ENCODE measurements at regions not wholly inside any gene's neighbourhood (a gene's known extent, or its start where the extent isn't known, plus 50 kb on each side); places are given as distances from the start of the nearest gene placed in this dataset.

GRCh38 chr6:94511502-94512088, 1065.7 kb upstream of the MANEA start:
- TF ChIP-seq JUND (IDR thresholded peaks at IDR 0.05) (no peak), NR2F2 (IDR thresholded peaks at IDR 0.05) (no peak), SP1 (IDR thresholded peaks at IDR 0.05) (no peak), RXRA (IDR thresholded peaks at IDR 0.05) (no peak)
- Histone ChIP-seq H3K36me3 (ENCODE audit: control insufficient read depth in 4 of 4, insufficient read depth in 3 of 4, low read depth in 1 of 4, low read length in 3 of 4) (no peaks in the 10 kb centered on the region), H3K9me3 (ENCODE audit: control insufficient read depth in 4 of 4, low read length in 3 of 4) (no peaks in the 10 kb centered on the region), H3K27me3 (ENCODE audit: control insufficient read depth in 4 of 4, insufficient read depth in 4 of 4, low read length in 3 of 4) (no peaks in the 10 kb centered on the region), H3K4me1 (ENCODE audit: control insufficient read depth in 4 of 4, insufficient read depth in 4 of 4, low read length in 3 of 4) (no peaks in the 10 kb centered on the region), H3K27ac (ENCODE audit: low read depth in 1 of 2, low read length in 2 of 2) (no peak overlapping the region), H3K9ac (ENCODE audit: low read depth in 1 of 2, low read length in 2 of 2) (no peak overlapping the region), H3K4me3 (ENCODE audit: low read depth in 1 of 3, low read length in 3 of 3) (no peak overlapping the region)
- WGBS: 83% methylated on average over 17 of the region's 17 CpGs
- DNase-seq (ENCODE audit: low spot score): no peak

GRCh38 chr6:94510877-94511276, 1066.5 kb upstream of the MANEA start:
- Histone ChIP-seq H3K4me1 (ENCODE audit: control insufficient read depth in 4 of 4, insufficient read depth in 4 of 4, low read length in 3 of 4) (no peaks in the 10 kb centered on the region), H3K36me3 (ENCODE audit: control insufficient read depth in 4 of 4, insufficient read depth in 3 of 4, low read depth in 1 of 4, low read length in 3 of 4) (no peaks in the 10 kb centered on the region), H3K4me3 (ENCODE audit: low read depth in 1 of 3, low read length in 3 of 3) (no peak overlapping the region), H3K27me3 (ENCODE audit: control insufficient read depth in 4 of 4, insufficient read depth in 4 of 4, low read length in 3 of 4) (no peaks in the 10 kb centered on the region), H3K27ac (ENCODE audit: low read depth in 1 of 2, low read length in 2 of 2) (no peak overlapping the region), H3K9ac (ENCODE audit: low read depth in 1 of 2, low read length in 2 of 2) (no peak overlapping the region), H3K9me3 (ENCODE audit: control insufficient read depth in 4 of 4, low read length in 3 of 4) (no peaks in the 10 kb centered on the region)
- 76% methylated on average over 18 of the region's 18 CpGs for WGBS
- DNase-seq (ENCODE audit: low spot score): no peak
- TF ChIP-seq FOXA1 (IDR thresholded peaks at IDR 0.05): no peak
- TF ChIP-seq YY1 (IDR thresholded peaks at IDR 0.05): no peak
- no peak for TF ChIP-seq ZBTB33 (IDR thresholded peaks at IDR 0.05)
- TF ChIP-seq EGR1 (IDR thresholded peaks at IDR 0.05; ENCODE audit: low read depth in 2 of 2): no peak
- no peak for TF ChIP-seq JUND (IDR thresholded peaks at IDR 0.05)
- no peak for TF ChIP-seq HNF4G (IDR thresholded peaks at IDR 0.05)
- TF ChIP-seq NR2F2 (IDR thresholded peaks at IDR 0.05): no peak
- no peak for TF ChIP-seq MAX (IDR thresholded peaks at IDR 0.05)
- TF ChIP-seq RAD21 (IDR thresholded peaks at IDR 0.05): no peak
- TF ChIP-seq, protein P1, sequence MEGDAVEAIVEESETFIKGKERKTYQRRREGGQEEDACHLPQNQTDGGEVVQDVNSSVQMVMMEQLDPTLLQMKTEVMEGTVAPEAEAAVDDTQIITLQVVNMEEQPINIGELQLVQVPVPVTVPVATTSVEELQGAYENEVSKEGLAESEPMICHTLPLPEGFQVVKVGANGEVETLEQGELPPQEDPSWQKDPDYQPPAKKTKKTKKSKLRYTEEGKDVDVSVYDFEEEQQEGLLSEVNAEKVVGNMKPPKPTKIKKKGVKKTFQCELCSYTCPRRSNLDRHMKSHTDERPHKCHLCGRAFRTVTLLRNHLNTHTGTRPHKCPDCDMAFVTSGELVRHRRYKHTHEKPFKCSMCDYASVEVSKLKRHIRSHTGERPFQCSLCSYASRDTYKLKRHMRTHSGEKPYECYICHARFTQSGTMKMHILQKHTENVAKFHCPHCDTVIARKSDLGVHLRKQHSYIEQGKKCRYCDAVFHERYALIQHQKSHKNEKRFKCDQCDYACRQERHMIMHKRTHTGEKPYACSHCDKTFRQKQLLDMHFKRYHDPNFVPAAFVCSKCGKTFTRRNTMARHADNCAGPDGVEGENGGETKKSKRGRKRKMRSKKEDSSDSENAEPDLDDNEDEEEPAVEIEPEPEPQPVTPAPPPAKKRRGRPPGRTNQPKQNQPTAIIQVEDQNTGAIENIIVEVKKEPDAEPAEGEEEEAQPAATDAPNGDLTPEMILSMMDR (IDR thresholded peaks at IDR 0.05; ENCODE audit: low read depth, low read length, missing input control): no peak
- TF ChIP-seq FOXA2 (IDR thresholded peaks at IDR 0.05): no peak
- TF ChIP-seq REST (IDR thresholded peaks at IDR 0.05): no peak
- TF ChIP-seq HNF4A (conservative IDR thresholded peaks at IDR 0.05): no peak
- TF ChIP-seq RXRA (IDR thresholded peaks at IDR 0.05): no peak
- no peak for TF ChIP-seq TAF1 (conservative IDR thresholded peaks at IDR 0.05)
- TF ChIP-seq, protein P2, sequence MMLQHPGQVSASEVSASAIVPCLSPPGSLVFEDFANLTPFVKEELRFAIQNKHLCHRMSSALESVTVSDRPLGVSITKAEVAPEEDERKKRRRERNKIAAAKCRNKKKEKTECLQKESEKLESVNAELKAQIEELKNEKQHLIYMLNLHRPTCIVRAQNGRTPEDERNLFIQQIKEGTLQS (IDR thresholded peaks at IDR 0.05): no peak
- no peak for TF ChIP-seq GABPA (IDR thresholded peaks at IDR 0.05 in 1 of 2, conservative IDR thresholded peaks at IDR 0.05 in 1 of 2)
- TF ChIP-seq SP1 (IDR thresholded peaks at IDR 0.05): no peak
